ENCODE measurements at regions not wholly inside any gene's neighbourhood (a gene's known extent, or its start where the extent isn't known, plus 50 kb on each side); places are given as distances from the start of the nearest gene placed in this dataset.

- TF ChIP-seq CTCF (conservative IDR thresholded peaks at IDR 0.05; ENCODE audit: low read depth): no peak
Measured at GRCh38 chr17:34133350-34133749, 121.7 kb upstream of the CCL2 start.

GRCh38 chr17:34135841-34136240, 119.2 kb upstream of the CCL2 start:
- CTCF ChIA-PET: interaction anchor here (0.6 kb wide), 1 partner anchor 213 kb away, joined by 3 read pairs; no protein-coding TSS in a partner anchor
- no peak for DNase-seq (ENCODE audit: low spot score)
- no peak for TF ChIP-seq CTCF (conservative IDR thresholded peaks at IDR 0.05; ENCODE audit: low read depth)
- POLR2A ChIA-PET (ENCODE audit: low non-redundant PET): no interaction called here
- H3K27ac ChIP-seq: no peak overlapping the region

More at GRCh38 chr17:34133350-34133749, 121.7 kb upstream of the CCL2 start:
- ChIA-PET CTCF (interaction anchor here (0.6 kb wide), 1 partner anchor 13 kb away, joined by 3 read pairs; no protein-coding TSS in a partner anchor), POLR2A (ENCODE audit: low non-redundant PET) (no interaction called here)
- H3K27ac ChIP-seq: no peak overlapping the region
- DNase-seq (ENCODE audit: low spot score): no peak

- POLR2A ChIA-PET (ENCODE audit: low non-redundant PET): no interaction called here
- CTCF ChIA-PET: interaction anchor here (0.7 kb wide), 1 partner anchor 891 kb away, joined by 3 read pairs; no protein-coding TSS in a partner anchor
- no peak for TF ChIP-seq CTCF (conservative IDR thresholded peaks at IDR 0.05; ENCODE audit: low read depth)
- no peak overlapping the region for H3K27ac ChIP-seq
- no peak for DNase-seq (ENCODE audit: low spot score)
Measured at GRCh38 chr17:34140006-34140405, 115.1 kb upstream of the CCL2 start.

GRCh38 chr17:34141590-34141989, 113.5 kb upstream of the CCL2 start:
- POLR2A ChIA-PET (ENCODE audit: low non-redundant PET): no interaction called here

GRCh38 chr17:34143430-34143829, 111.7 kb upstream of the CCL2 start:
- CTCF ChIA-PET: interaction anchor here (1.0 kb wide), 1 partner anchor 124 kb away, joined by 3 read pairs; no protein-coding TSS in a partner anchor

More at GRCh38 chr17:34141590-34141989, 113.5 kb upstream of the CCL2 start:
- CTCF ChIA-PET: no interaction called here
- DNase-seq (ENCODE audit: low spot score): no peak
- TF ChIP-seq CTCF (conservative IDR thresholded peaks at IDR 0.05; ENCODE audit: low read depth): no peak
- no peak overlapping the region for H3K27ac ChIP-seq

GRCh38 chr17:34146440-34147043, 108.5 kb upstream of the CCL2 start:
- H3K27ac ChIP-seq: no peak overlapping the region
- peak; percentile 38 for TF ChIP-seq CTCF (conservative IDR thresholded peaks at IDR 0.05; ENCODE audit: low read depth)
- ChIA-PET CTCF (interaction anchor here (0.6 to 1.8 kb wide), 7 partner anchors 11 to 367 kb away, joined by 3 to 14 read pairs (median 3); no protein-coding TSS in a partner anchor), POLR2A (ENCODE audit: low non-redundant PET) (no interaction called here)
- DNase-seq (ENCODE audit: low spot score): peak; percentile 59

More at GRCh38 chr17:34143430-34143829, 111.7 kb upstream of the CCL2 start:
- no peak for TF ChIP-seq CTCF (conservative IDR thresholded peaks at IDR 0.05; ENCODE audit: low read depth)
- H3K27ac ChIP-seq: no peak overlapping the region
- no peak for DNase-seq (ENCODE audit: low spot score)
- POLR2A ChIA-PET (ENCODE audit: low non-redundant PET): no interaction called here
